Urinary bladder (tissue), 3 donors: ENCODE measurements at regions not wholly inside any gene's neighbourhood (a gene's known extent, or its start where the extent isn't known, plus 50 kb on each side); places are given as distances from the start of the nearest gene placed in this dataset.
A peak's percentile ranks its signal among the peaks of the same experiment; 100 is the strongest.

Experiments used
- DNase-seq: peaks from one replicate; pipeline ENCODE4 v3.0.0-alpha.2; 2015; ENCODE audit errors: extremely low spot score
- H3K27ac ChIP-seq: one replicate; pipeline ENCODE4 v1.5.1; 2013; ENCODE audit warnings: low read depth, mild to moderate bottlenecking, moderate library complexity
- H3K36me3 ChIP-seq: one replicate; pipeline ENCODE4 v1.6.1; 2013; ENCODE audit warnings: mild to moderate bottlenecking, moderate library complexity; ENCODE audit not compliant: insufficient read depth
- H3K4me1 ChIP-seq: one replicate; pipeline ENCODE4 v1.6.1; 2013; ENCODE audit warnings: mild to moderate bottlenecking, moderate library complexity; ENCODE audit not compliant: insufficient read depth
- H3K4me3 ChIP-seq: one replicate; pipeline ENCODE4 v1.5.1; 2013; ENCODE audit warnings: low read depth, low read length
- WGBS: extraction: QIAGEN DNeasy Blood & Tissue Kit; methylation state at CpG from one replicate; pipeline ENCODE4 v1.1.7; 2013; 5-methylcytosine and 5-hydroxymethylcytosine counted together
- donor health status: healthy with polysubstance abuse.
- donor health status: healthy.

- H3K36me3 ChIP-seq: no peaks in the 10 kb centered on the region
- DNase-seq: no peak
- peak overlapping the region; percentile 27 for H3K27ac ChIP-seq
- no peak overlapping the region for H3K4me3 ChIP-seq
- WGBS: 79% methylated on average over 17 of the region's 17 CpGs
- H3K4me1 ChIP-seq: no peaks in the 10 kb centered on the region
Observed at GRCh38 chr20:50282592-50283241, 92.1 kb downstream of the CEBPB start.

GRCh38 chr20:50283370-50283769 is 92.7 kb downstream of the CEBPB start:
- H3K4me3 ChIP-seq: no peak overlapping the region
- DNase-seq: no peak
- peak overlapping the region; percentile 46 for H3K27ac ChIP-seq
- H3K36me3 ChIP-seq: no peaks in the 10 kb centered on the region
- H3K4me1 ChIP-seq: no peaks in the 10 kb centered on the region
- 76% methylated on average over 7 of the region's 7 CpGs for WGBS

DNA sequence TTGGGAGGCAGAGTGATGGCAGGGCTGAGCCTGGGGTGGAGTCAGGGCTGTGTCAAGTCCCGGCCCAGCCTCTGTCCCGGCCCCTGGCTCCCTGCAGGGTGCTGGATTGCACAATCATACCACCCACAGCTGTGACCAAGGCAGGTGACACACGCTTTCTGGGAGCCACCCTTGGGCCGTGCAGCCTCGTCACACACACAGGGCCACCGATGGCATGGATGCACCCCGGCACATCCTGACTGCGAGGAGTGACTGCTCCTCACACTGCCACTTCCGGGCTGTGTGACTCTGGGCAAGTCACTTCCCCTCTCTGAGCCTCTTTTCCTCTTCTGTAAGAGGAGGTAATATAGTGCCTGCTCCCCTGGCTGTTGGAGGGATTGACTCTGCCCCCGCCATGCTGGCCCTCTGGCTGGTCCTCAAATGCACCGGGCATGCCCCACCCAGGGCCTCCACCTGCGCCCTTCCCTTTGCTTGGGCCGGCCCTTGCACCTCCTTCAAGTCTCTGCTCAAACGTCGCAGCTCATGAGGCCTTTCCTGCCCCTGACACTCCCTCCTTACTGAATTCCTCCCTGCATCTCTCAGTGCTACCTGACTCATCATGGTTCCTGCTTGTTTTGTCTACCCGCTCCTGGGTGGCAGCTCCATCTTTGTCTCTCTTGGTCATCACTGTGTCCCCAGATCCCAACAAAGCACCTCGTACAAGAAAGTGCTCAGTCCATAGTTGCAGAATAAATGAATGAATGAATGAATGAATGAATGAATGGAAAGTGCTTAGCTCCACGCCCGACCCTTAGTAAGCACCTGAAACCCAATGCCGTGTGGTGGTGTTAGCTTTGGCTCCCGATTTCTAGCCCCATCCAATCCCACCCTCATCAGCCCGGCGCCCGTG is 93.5 kb downstream of the CEBPB start:
- no peak for DNase-seq
- 72% methylated on average over 24 of the region's 24 CpGs for WGBS
- H3K4me1 ChIP-seq: no peaks in the 10 kb centered on the region
- peak overlapping the region; percentile 94 for H3K27ac ChIP-seq
- no peak overlapping the region for H3K4me3 ChIP-seq
- H3K36me3 ChIP-seq: no peaks in the 10 kb centered on the region

GRCh38 chr20:50284811-50285375 is 94.3 kb downstream of the CEBPB start:
- H3K4me3 ChIP-seq: no peak overlapping the region
- no peaks in the 10 kb centered on the region for H3K4me1 ChIP-seq
- H3K27ac ChIP-seq: peak overlapping the region; percentile 94
- 54% methylated on average over 10 of the region's 10 CpGs for WGBS
- DNase-seq: no peak
- H3K36me3 ChIP-seq: no peaks in the 10 kb centered on the region

DNA sequence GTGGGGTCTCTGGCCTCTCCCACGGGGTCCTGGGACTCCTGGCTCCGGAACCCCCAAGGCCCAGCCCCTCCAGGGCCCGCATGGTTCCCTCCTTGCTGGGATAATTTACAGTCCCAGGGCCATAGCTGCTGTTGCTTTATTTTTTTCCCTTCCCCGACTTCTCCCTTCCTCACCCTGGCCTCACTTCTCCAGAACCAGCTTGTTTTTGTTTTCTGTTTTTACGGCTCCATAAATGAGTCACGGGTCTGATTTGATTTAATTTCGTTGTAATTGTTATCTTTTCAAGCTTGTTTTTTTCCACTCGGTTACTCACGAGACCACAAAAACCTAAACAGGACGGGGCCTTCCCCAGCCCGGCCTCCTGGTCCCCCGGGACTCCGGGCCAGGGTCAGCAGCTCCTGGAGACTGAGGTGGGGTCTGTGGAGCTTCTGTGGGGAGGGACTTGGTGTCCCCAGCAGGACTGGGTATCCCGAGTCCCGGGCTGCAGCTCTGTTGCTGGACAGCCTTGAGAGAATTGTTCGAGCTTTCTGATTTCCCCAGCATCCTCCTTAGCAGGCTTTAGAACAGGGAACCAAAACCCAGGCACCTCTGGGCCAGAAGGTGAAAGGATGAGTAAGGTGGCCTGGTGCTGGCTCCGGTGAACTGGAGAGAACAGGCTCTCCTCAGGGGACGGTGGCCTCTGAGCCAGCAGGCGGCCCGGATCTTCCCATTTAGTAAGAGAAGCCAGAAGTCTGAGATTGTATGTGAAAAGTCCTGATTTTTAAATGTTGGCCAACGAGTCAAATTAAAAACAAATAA is 94.9 kb downstream of the CEBPB start:
- H3K4me3 ChIP-seq: no peak overlapping the region
- WGBS: 43% methylated on average over 21 of the region's 21 CpGs
- peak overlapping the region; percentile 94 for H3K27ac ChIP-seq
- H3K36me3 ChIP-seq: no peaks in the 10 kb centered on the region
- H3K4me1 ChIP-seq: no peaks in the 10 kb centered on the region
- DNase-seq: peak; percentile 70

DNA sequence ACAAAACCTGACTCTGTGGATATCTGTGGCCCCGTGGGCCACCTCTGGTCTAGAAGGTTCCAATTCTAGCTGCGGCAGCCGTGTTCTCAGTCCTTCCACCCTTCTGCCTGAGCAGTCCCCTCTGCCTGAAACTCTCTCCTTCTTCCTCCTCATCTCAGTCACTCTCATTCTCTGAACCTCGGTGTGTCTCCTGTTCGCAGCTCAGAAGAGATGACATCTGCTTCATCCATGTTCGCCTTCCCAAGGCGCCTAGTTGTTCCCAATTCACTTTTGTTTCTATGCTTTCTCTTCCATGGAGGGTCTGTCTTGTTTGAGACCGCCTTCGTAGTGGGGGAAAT is 95.5 kb downstream of the CEBPB start:
- 61% methylated on average over 9 of the region's 9 CpGs for WGBS
- Histone ChIP-seq H3K4me3 (no peak overlapping the region), H3K4me1 (no peaks in the 10 kb centered on the region), H3K27ac (peak overlapping the region; percentile 84), H3K36me3 (no peaks in the 10 kb centered on the region)
- DNase-seq: no peak

GRCh38 chr20:50286609-50287008 is 96.0 kb downstream of the CEBPB start:
- H3K4me1 ChIP-seq: no peaks in the 10 kb centered on the region
- 53% methylated on average over 11 of the region's 11 CpGs for WGBS
- no peaks in the 10 kb centered on the region for H3K36me3 ChIP-seq
- no peak overlapping the region for H3K4me3 ChIP-seq
- peak overlapping the region; percentile 84 for H3K27ac ChIP-seq
- no peak for DNase-seq

DNA sequence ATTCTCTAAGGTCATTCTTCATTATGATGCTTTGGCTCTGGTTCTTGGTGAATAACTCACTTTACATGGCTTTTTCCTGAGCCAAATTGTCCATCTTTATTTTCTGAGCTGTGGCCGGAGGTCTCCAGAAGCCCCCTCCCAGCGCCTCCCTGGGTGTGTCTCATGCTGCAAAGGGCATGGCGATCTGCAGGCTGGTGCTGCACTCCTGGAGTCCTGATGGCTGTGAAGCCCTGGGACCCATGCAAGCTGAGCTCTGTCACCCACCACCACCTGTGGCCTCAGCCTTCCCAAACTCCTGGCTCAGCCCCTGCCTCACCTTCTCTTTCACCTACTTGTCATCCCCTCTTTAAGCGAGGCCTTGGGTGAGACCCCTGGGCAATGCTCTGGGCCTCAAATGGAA is 96.9 kb downstream of the CEBPB start:
- Histone ChIP-seq H3K4me1 (no peaks in the 10 kb centered on the region), H3K27ac (no peak overlapping the region), H3K36me3 (no peaks in the 10 kb centered on the region), H3K4me3 (no peak overlapping the region)
- WGBS: 92% methylated on average over 4 of the region's 4 CpGs
- no peak for DNase-seq

- no peak overlapping the region for H3K4me3 ChIP-seq
- no peaks in the 10 kb centered on the region for H3K4me1 ChIP-seq
- no peaks in the 10 kb centered on the region for H3K36me3 ChIP-seq
- no peak for DNase-seq
- H3K27ac ChIP-seq: no peak overlapping the region
- WGBS: 91% methylated on average over 6 of the region's 6 CpGs
Observed at GRCh38 chr20:50288128-50288623, 97.5 kb downstream of the CEBPB start.

DNA sequence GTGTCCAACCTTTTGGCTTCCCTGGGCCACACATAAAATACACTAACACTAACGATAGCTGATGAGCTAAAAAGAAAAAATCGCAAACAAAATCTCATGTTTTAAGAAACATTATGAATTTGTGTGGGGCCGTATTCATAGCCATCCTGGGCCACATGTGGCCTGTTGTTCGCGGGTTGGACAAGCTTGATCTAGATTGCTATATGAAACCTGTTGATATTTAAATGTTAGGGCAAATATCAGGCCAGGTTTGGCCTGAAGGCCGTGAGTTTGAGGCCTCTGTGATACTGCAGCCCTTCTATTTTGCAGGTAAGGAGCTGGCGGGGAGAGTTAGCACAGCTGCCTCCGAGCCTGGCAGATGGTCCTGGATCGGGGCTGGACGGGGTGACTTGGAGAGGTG is 99.0 kb downstream of the CEBPB start:
- 97% methylated on average over 10 of the region's 10 CpGs for WGBS
- no peaks in the 10 kb centered on the region for H3K4me1 ChIP-seq
- H3K27ac ChIP-seq: no peak overlapping the region
- no peak for DNase-seq
- H3K36me3 ChIP-seq: no peaks in the 10 kb centered on the region
- no peak overlapping the region for H3K4me3 ChIP-seq

- 91% methylated on average over 12 of the region's 12 CpGs for WGBS
- DNase-seq: no peak
- Histone ChIP-seq H3K36me3 (no peaks in the 10 kb centered on the region), H3K4me3 (no peak overlapping the region), H3K4me1 (no peaks in the 10 kb centered on the region), H3K27ac (no peak overlapping the region)
Observed at GRCh38 chr20:50290112-50290511, 99.5 kb downstream of the CEBPB start.

DNA sequence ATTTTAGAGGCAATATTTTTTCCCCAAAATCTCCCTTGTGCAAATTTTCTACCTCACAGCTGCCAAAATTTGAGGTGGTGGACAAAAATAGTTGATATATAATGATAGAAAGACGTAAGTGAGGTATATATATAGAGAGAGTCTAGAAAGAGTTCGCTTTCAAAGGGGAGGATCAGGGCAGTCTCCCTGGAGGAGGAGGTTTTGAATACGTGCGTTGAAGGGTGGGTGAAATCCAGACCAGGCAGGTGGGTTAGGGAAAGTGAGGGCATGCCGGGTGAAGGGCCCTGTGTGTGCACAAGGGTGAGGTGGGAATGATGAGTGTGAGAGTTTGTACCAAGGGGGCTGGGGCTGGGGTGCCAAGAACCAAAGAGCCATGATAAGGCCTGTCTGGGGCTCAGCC is 100.2 kb downstream of the CEBPB start:
- Histone ChIP-seq H3K36me3 (no peaks in the 10 kb centered on the region), H3K27ac (no peak overlapping the region), H3K4me3 (no peak overlapping the region), H3K4me1 (no peaks in the 10 kb centered on the region)
- WGBS: 79% methylated on average over 5 of the region's 5 CpGs
- no peak for DNase-seq

DNA sequence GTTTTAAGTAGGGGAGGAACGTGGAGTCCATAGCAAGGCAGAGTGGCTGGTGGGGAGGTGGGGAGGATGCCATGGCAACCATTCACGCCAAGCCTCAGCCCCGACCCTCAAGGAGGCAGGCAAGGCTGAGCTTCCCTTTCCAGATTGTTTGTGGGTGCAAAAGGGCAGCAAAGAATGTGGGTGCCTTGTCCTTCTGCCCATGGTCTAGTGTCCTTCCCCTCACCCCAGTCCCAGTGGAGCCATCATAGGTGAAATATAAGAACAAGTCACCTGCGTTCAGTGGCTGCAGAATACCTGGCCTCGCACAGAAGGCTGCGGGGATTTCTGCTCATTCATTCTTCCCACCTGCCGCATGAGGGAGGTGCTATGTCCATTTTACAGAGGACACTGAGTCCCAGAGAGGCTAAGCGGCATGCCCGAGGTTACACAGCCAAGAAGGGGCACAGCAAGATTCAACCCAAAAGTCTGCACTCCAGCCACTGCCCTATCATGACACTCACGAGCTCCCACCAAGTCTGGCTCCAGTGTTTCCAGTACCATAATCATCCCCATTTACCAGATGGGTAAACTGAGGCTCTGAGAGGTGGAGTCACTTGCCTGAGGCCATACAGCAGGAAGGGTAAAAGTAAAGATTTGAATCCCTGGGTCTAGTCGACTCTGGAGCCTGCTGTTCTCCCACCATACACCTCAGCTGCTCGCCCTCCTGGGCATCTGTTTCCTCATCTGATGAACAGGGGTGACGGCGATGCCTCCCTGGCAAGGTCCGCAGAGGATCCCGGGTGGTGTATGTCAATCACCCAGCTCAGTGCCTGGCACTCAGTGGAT is 100.8 kb downstream of the CEBPB start:
- no peak for DNase-seq
- Histone ChIP-seq H3K4me1 (no peaks in the 10 kb centered on the region), H3K36me3 (no peaks in the 10 kb centered on the region), H3K4me3 (no peak overlapping the region), H3K27ac (no peak overlapping the region)
- WGBS: 90% methylated on average over 16 of the region's 16 CpGs
